Astrocyte (in vitro differentiated cells and primary cell): ENCODE measurements at regions not wholly inside any gene's neighbourhood (a gene's known extent, or its start where the extent isn't known, plus 50 kb on each side); places are given as distances from the start of the nearest gene placed in this dataset.

ENCODE experiments used
- EZH2 ChIP-seq: IDR thresholded peaks from 2 replicates; pipeline ENCODE4 v1.6.1; 2012; ENCODE audit warnings: mild to moderate bottlenecking, low read length, inconsistent platforms; ENCODE audit not compliant: insufficient read depth
- TF ChIP-seq, protein P1 (sequence below): IDR thresholded peaks from 2 replicates; pipeline ENCODE4 v1.5.1; 2011; ENCODE audit warnings: low read depth, mild to moderate bottlenecking, inconsistent platforms, low read length, moderate library complexity; ENCODE audit not compliant: insufficient read depth

DNA sequence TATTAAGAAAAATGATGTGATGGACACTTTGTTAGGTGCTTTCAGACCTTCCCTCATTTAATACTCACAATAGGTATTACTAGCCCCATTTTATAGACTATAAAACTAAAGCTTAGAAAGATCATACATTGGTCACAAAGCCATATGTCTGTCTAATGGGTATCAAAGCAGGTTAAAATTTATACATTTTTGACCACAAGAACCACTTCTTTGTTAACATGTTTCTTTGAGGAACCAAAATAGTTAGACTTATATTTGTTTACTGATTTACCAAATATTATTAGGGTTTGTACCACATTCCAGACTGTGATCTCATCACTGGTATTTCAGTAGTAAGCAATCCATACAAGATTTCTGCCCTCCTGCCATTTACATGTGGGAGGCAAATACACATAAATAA is 363.3 kb downstream of the NAF1 start:
- TF ChIP-seq EZH2 = no peak
- TF ChIP-seq, protein P1, sequence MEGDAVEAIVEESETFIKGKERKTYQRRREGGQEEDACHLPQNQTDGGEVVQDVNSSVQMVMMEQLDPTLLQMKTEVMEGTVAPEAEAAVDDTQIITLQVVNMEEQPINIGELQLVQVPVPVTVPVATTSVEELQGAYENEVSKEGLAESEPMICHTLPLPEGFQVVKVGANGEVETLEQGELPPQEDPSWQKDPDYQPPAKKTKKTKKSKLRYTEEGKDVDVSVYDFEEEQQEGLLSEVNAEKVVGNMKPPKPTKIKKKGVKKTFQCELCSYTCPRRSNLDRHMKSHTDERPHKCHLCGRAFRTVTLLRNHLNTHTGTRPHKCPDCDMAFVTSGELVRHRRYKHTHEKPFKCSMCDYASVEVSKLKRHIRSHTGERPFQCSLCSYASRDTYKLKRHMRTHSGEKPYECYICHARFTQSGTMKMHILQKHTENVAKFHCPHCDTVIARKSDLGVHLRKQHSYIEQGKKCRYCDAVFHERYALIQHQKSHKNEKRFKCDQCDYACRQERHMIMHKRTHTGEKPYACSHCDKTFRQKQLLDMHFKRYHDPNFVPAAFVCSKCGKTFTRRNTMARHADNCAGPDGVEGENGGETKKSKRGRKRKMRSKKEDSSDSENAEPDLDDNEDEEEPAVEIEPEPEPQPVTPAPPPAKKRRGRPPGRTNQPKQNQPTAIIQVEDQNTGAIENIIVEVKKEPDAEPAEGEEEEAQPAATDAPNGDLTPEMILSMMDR = no peak
